ENCODE measurements at regions not wholly inside any gene's neighbourhood (a gene's known extent, or its start where the extent isn't known, plus 50 kb on each side); places are given as distances from the start of the nearest gene placed in this dataset.

DNA sequence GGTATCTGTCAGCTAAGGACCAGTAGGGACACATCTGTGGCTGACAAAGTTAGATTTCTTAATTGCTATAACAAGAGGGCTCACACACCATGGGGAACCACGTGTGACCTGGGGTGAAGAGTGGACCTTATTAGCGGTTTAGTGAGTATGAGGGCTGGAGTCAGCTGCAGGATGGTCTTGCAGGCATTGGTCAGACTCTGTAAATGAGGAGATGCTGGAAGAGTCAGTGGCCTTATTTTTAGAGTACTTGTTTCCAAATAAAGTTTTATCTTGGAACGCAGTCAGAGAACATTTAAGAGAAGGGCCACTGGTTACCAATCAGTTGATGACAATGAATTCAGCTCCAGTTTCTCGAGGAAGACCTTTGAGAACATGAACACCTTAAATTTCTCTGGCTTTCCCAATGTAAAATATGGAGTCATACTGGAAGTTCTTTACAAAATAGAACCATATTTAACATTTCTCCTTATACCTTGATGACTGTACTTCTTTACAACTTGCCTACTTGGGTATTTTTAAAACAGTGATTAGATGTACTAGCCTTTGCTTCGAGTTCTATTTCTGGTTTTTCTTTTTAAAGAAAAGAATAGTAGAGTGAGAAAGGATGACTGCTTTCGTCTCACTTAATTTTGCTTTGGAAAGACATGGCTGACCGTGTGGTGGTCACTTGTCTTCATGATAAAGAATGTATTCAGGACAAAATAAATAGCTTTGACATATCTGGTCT is 185.9 kb upstream of the S1PR3 start:
- dilution Hi-C loops (cut with HindIII; ENCODE audit: low sequenced_read_pairs, unreplicated experiment), result no loop called here

More for the DNA sequence above, 185.9 kb upstream of the S1PR3 start:
- H3K4me1 ChIP-seq (ENCODE audit: control insufficient read depth, insufficient read depth, low read length), result peaks cover 7% of the 10 kb centered on the region; the same call in 1 of the 2 replicates
- H4K91ac ChIP-seq (ENCODE audit: insufficient read depth, low read depth, low read length), result no peak overlapping the region
- intact Hi-C loops (cut with micrococcal nuclease) (no loop called here), in situ Hi-C loops (cut with MboI; ENCODE audit: low sequenced_read_pairs) (no loop called here)
- no peak overlapping the region for H3K4me2 ChIP-seq (ENCODE audit: low read depth, low read length)
- no peak for DNase-seq
- no peaks in the 10 kb centered on the region for H3K9me1 ChIP-seq (ENCODE audit: insufficient read depth, low read length)
- no peak for TF ChIP-seq RCOR1 (IDR thresholded peaks at IDR 0.05; ENCODE audit: insufficient replicate concordance, low read length)
- TF ChIP-seq MAZ (IDR thresholded peaks at IDR 0.05; ENCODE audit: borderline replicate concordance, low read depth, low read length), result no peak
- TF ChIP-seq, protein P1, sequence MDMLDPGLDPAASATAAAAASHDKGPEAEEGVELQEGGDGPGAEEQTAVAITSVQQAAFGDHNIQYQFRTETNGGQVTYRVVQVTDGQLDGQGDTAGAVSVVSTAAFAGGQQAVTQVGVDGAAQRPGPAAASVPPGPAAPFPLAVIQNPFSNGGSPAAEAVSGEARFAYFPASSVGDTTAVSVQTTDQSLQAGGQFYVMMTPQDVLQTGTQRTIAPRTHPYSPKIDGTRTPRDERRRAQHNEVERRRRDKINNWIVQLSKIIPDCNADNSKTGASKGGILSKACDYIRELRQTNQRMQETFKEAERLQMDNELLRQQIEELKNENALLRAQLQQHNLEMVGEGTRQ (IDR thresholded peaks at IDR 0.05; ENCODE audit: low read depth, low read length), result no peak
- no peak for TF ChIP-seq RAD21 (IDR thresholded peaks at IDR 0.05; ENCODE audit: low read length)
- no peak for TF ChIP-seq SMC3 (IDR thresholded peaks at IDR 0.05; ENCODE audit: low read depth, low read length)
- TF ChIP-seq RFX5 (IDR thresholded peaks at IDR 0.05; ENCODE audit: low read depth, low read length), result no peak
- no peak for TF ChIP-seq CEBPB (IDR thresholded peaks at IDR 0.05; ENCODE audit: low read depth, low read length)
- TF ChIP-seq, protein P2, sequence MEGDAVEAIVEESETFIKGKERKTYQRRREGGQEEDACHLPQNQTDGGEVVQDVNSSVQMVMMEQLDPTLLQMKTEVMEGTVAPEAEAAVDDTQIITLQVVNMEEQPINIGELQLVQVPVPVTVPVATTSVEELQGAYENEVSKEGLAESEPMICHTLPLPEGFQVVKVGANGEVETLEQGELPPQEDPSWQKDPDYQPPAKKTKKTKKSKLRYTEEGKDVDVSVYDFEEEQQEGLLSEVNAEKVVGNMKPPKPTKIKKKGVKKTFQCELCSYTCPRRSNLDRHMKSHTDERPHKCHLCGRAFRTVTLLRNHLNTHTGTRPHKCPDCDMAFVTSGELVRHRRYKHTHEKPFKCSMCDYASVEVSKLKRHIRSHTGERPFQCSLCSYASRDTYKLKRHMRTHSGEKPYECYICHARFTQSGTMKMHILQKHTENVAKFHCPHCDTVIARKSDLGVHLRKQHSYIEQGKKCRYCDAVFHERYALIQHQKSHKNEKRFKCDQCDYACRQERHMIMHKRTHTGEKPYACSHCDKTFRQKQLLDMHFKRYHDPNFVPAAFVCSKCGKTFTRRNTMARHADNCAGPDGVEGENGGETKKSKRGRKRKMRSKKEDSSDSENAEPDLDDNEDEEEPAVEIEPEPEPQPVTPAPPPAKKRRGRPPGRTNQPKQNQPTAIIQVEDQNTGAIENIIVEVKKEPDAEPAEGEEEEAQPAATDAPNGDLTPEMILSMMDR (conservative IDR thresholded peaks at IDR 0.05; ENCODE audit: low read depth, low read length), result no peak
- no peak for TF ChIP-seq CHD1 (IDR thresholded peaks at IDR 0.05; ENCODE audit: low read depth, low read length)
- TF ChIP-seq MAFK (IDR thresholded peaks at IDR 0.05; ENCODE audit: low read depth, low read length), result no peak
- no peak for TF ChIP-seq POLR2A (IDR thresholded peaks at IDR 0.05; ENCODE audit: low read depth, low read length)
- no peak for TF ChIP-seq MXI1 (IDR thresholded peaks at IDR 0.05; ENCODE audit: borderline replicate concordance, low read depth, low read length)
- TF ChIP-seq BHLHE40 (IDR thresholded peaks at IDR 0.05; ENCODE audit: low read depth, low read length), result no peak
- no peak overlapping the region for H2AFZ ChIP-seq (replicated peaks; ENCODE audit: low read length, poor library complexity)
- H2AK9ac ChIP-seq (replicated peaks; ENCODE audit: low read depth, low read length, poor library complexity), result no peak overlapping the region
- no peak overlapping the region for H2BK5ac ChIP-seq (ENCODE audit: low read depth, low read length, poor library complexity, severe bottlenecking)
- ChIA-PET POLR2A (ENCODE audit: unreplicated experiment) (interaction anchor here (0.6 kb wide), 1 partner anchor 32 kb away, joined by 3 read pairs; no protein-coding TSS in a partner anchor), CTCF (interaction anchor here (0.5 kb wide), 1 partner anchor 1786 kb away, joined by 3 read pairs; no protein-coding TSS in a partner anchor)
- no peak overlapping the region for H4K8ac ChIP-seq (ENCODE audit: low read depth in 2 of 2, low read length in 2 of 2)
- no peak overlapping the region for H2BK120ac ChIP-seq (ENCODE audit: low read depth, low read length)
- ATAC-seq (ENCODE audit: low read depth), result no peak
- H3K27me3 ChIP-seq (ENCODE audit: control insufficient read depth, insufficient read depth, low read length), result peaks cover 3% of the 10 kb centered on the region; the same call in 1 of the 2 replicates
- no peak overlapping the region for H2BK15ac ChIP-seq (ENCODE audit: low read depth, low read length)
- BruUV-seq (replicated peaks), result no TSS peak
- no peak overlapping the region for H4K5ac ChIP-seq (ENCODE audit: low read depth, low read length)
- no peak overlapping the region for H3K23ac ChIP-seq (ENCODE audit: low read depth, low read length)
- H2BK20ac ChIP-seq (ENCODE audit: low read depth, low read length), result no peak overlapping the region
- 83% methylated on average over 1 of the region's 7 CpGs; no CpG with 5 or more reads in 1 of the 2 experiments for WGBS, 2 experiments (ENCODE audit: extremely low coverage in 2 of 2, insufficient read length in 1 of 2)
- H3K56ac ChIP-seq (ENCODE audit: extremely low read depth, insufficient read depth, low read length), result no peak overlapping the region
- no peaks in the 10 kb centered on the region for H3K36me3 ChIP-seq (ENCODE audit: control insufficient read depth, insufficient read depth, low read length)
- H2AK5ac ChIP-seq (ENCODE audit: low read depth, low read length), result no peak overlapping the region
- no peak overlapping the region for H3K4me3 ChIP-seq (ENCODE audit: insufficient read depth, low read depth, low read length)
- no peak overlapping the region for H3K14ac ChIP-seq (replicated peaks; ENCODE audit: low read depth, low read length)
- H3K4ac ChIP-seq (ENCODE audit: low read depth, low read length), result no peak overlapping the region
- H3K9ac ChIP-seq (ENCODE audit: low read depth, low read length), result no peak overlapping the region
- H3K18ac ChIP-seq (ENCODE audit: low read depth, low read length), result no peak overlapping the region
- H3K9me3 ChIP-seq (ENCODE audit: control insufficient read depth, insufficient read depth, low read length), result no peaks in the 10 kb centered on the region
- H3K79me1 ChIP-seq (ENCODE audit: low read depth in 1 of 2, low read length in 2 of 2), result no peaks in the 10 kb centered on the region
- H4K20me1 ChIP-seq (ENCODE audit: insufficient read depth, low read length), result no peaks in the 10 kb centered on the region
- H3K27ac ChIP-seq (ENCODE audit: insufficient read depth, low read length), result no peak overlapping the region

Measured in IMR-90 (cell line).